ENCODE measurements at regions not wholly inside any gene's neighbourhood (a gene's known extent, or its start where the extent isn't known, plus 50 kb on each side); places are given as distances from the start of the nearest gene placed in this dataset.

GRCh38 chr12:98136544-98136943, 378.8 kb upstream of the TMPO start (continued):
- TF ChIP-seq SRF (IDR thresholded peaks at IDR 0.05; ENCODE audit: low read depth in 2 of 2, low read length in 2 of 2) (no peak), BHLHE40 (IDR thresholded peaks at IDR 0.05; ENCODE audit: borderline replicate concordance in 1 of 2, low read depth in 2 of 2, low read length in 1 of 2) (peak in 1 of 2 experiments; percentile 58; a peak in 2 of 4 replicates)

GRCh38 chr12:98137278-98137677, 378.1 kb upstream of the TMPO start:
- ChIA-PET CTCF (interaction anchor here (0.7 to 1.4 kb wide), 6 partner anchors 10 to 195 kb away, joined by 3 to 6 read pairs (median 3); no protein-coding TSS in a partner anchor), POLR2A (no interaction called here), RAD21 (ENCODE audit: unreplicated experiment) (interaction anchor here (1.0 to 1.3 kb wide), 2 partner anchors 17 to 194 kb away, joined by 3 to 4 read pairs; no protein-coding TSS in a partner anchor), SMC1A (ENCODE audit: uncharacterized antibody, unreplicated experiment) (interaction anchor here (0.7 to 2.5 kb wide), 3 partner anchors 9 to 91 kb away, joined by 3 to 13 read pairs (median 3); no protein-coding TSS in a partner anchor)
- Histone ChIP-seq H3K4me3 (no peak overlapping the region), H3K36me3 (ENCODE audit: control insufficient read depth in 2 of 2, insufficient read depth in 2 of 2, low read length in 1 of 2) (no peaks in the 10 kb centered on the region), H2AFZ (ENCODE audit: control insufficient read depth, low read depth, low read length) (no peak overlapping the region), H3K9me3 (replicated peaks; ENCODE audit: control insufficient read depth, insufficient read depth, low read length) (no peaks in the 10 kb centered on the region), H3K79me2 (ENCODE audit: control insufficient read depth, insufficient read depth, low read length) (no peaks in the 10 kb centered on the region), H3K27me3 (replicated peaks in 1 of 2; ENCODE audit: control insufficient read depth in 2 of 2, insufficient read depth in 2 of 2, low read length in 1 of 2) (no peaks in the 10 kb centered on the region), H4K20me1 (ENCODE audit: control insufficient read depth, insufficient read depth) (no peaks in the 10 kb centered on the region), H3K4me1 (ENCODE audit: control insufficient read depth, insufficient read depth, low read length) (no peaks in the 10 kb centered on the region), H3K27ac (ENCODE audit: control insufficient read depth, insufficient read depth) (no peak overlapping the region), H3K9ac (ENCODE audit: control insufficient read depth, insufficient read depth, low read length) (no peak overlapping the region), H3K4me2 (ENCODE audit: control insufficient read depth, insufficient read depth) (no peak overlapping the region)
- in situ Hi-C loops (cut with MboI) (no loop called here), intact Hi-C loops (cut with micrococcal nuclease; ENCODE audit: unreplicated experiment) (no loop called here)
- TF ChIP-seq CTCF (IDR thresholded peaks at IDR 0.05 in 2 of 3, conservative IDR thresholded peaks at IDR 0.05 in 1 of 3; ENCODE audit: control insufficient read depth in 2 of 3, extremely low read depth in 1 of 3, insufficient read depth in 1 of 3, low read depth in 3 of 3, low read length in 3 of 3) (0 out of 6 replicates have a peak, but pooled peaks of 1 of the 3 experiments have one; percentile 3), EED (IDR thresholded peaks at IDR 0.05; ENCODE audit: low read depth) (no peak)
- ATAC-seq, result peak; percentile 63; the same call in 2 of the 3 replicates
- 0% methylated on average over 1 of the region's 1 CpG for WGBS (ENCODE audit: insufficient coverage, insufficient replicate concordance, low lambda C conversion rate, missing lambda C conversion rate)
- no peak for FAIRE-seq
- BruUV-seq (replicated peaks), result no TSS peak
- DNase-seq (ENCODE audit: low read depth, low spot score), result no peak
